ENCODE measurements at regions not wholly inside any gene's neighbourhood (a gene's known extent, or its start where the extent isn't known, plus 50 kb on each side); places are given as distances from the start of the nearest gene placed in this dataset.

- no peak for ATAC-seq
Observed at GRCh38 chr4:116906758-116907157, 178.6 kb downstream of the TRAM1L1 start.

More at GRCh38 chr4:116906758-116907157, 178.6 kb downstream of the TRAM1L1 start:
- Histone ChIP-seq H3F3A (replicated peaks; ENCODE audit: low read depth) (no peaks in the 10 kb centered on the region), H3K4me1 (ENCODE audit: insufficient read depth) (no peaks in the 10 kb centered on the region), H3K27ac (ENCODE audit: low read depth) (no peak overlapping the region), H3K9me2 (ENCODE audit: insufficient read depth) (no peaks in the 10 kb centered on the region), H3K79me2 (replicated peaks; ENCODE audit: insufficient read depth) (no peaks in the 10 kb centered on the region), H3K36me3 (ENCODE audit: insufficient read depth) (no peaks in the 10 kb centered on the region), H3K27me3 (ENCODE audit: insufficient read depth) (no peaks in the 10 kb centered on the region), H3K4me3 (no peak overlapping the region), H4K20me1 (replicated peaks; ENCODE audit: insufficient read depth) (no peaks in the 10 kb centered on the region), H3K4me2 (no peak overlapping the region), H2AFZ (no peak overlapping the region)
- peaks cover 3% of the 10 kb centered on the region for H3K27me3 Mint-ChIP-seq (ENCODE audit: insufficient read depth, low read depth, poor library complexity)
- no peak overlapping the region for H3K27ac Mint-ChIP-seq
- H3K4me3 Mint-ChIP-seq, result no peak overlapping the region
- no peak for TF ChIP-seq ZNF462 (CRISPR knock-in tag; IDR thresholded peaks at IDR 0.05)
- TF ChIP-seq STAT1 (IDR thresholded peaks at IDR 0.05; ENCODE audit: unreplicated experiment), result no peak
- TF ChIP-seq EZH2phosphoT487 (IDR thresholded peaks at IDR 0.05; ENCODE audit: unreplicated experiment), result no peak
- TF ChIP-seq NANOG (IDR thresholded peaks at IDR 0.05; ENCODE audit: borderline replicate concordance), result no peak
- no peak for TF ChIP-seq ETS1 (IDR thresholded peaks at IDR 0.05)
- TF ChIP-seq CREB1 (CRISPR knock-in tag; IDR thresholded peaks at IDR 0.05; ENCODE audit: low read depth), result no peak
- TF ChIP-seq JUNB (IDR thresholded peaks at IDR 0.05; ENCODE audit: unreplicated experiment), result no peak
- H3K9me3 Mint-ChIP-seq, result no peaks in the 10 kb centered on the region
- no peaks in the 10 kb centered on the region for H3K4me1 Mint-ChIP-seq
- H3K36me3 Mint-ChIP-seq (ENCODE audit: low read depth), result no peaks in the 10 kb centered on the region
- DNase-seq (ENCODE audit: low spot score), result no peak

All from GM23338 (cell line).